GM18520 (cell line): ENCODE measurements at regions not wholly inside any gene's neighbourhood (a gene's known extent, or its start where the extent isn't known, plus 50 kb on each side); places are given as distances from the start of the nearest gene placed in this dataset.
"Not testable (repeated sequence)": the region's sequence is repeated elsewhere in the genome, so short reads cannot be mapped to it uniquely, and the experiment has no call there.

ENCODE experiments used
- ATAC-seq: cut with Tn5 transposase; IDR thresholded peaks from one replicate; pipeline ENCODE4 v1.9.1; 2021; ENCODE audit not compliant: unreplicated experiment

DNA sequence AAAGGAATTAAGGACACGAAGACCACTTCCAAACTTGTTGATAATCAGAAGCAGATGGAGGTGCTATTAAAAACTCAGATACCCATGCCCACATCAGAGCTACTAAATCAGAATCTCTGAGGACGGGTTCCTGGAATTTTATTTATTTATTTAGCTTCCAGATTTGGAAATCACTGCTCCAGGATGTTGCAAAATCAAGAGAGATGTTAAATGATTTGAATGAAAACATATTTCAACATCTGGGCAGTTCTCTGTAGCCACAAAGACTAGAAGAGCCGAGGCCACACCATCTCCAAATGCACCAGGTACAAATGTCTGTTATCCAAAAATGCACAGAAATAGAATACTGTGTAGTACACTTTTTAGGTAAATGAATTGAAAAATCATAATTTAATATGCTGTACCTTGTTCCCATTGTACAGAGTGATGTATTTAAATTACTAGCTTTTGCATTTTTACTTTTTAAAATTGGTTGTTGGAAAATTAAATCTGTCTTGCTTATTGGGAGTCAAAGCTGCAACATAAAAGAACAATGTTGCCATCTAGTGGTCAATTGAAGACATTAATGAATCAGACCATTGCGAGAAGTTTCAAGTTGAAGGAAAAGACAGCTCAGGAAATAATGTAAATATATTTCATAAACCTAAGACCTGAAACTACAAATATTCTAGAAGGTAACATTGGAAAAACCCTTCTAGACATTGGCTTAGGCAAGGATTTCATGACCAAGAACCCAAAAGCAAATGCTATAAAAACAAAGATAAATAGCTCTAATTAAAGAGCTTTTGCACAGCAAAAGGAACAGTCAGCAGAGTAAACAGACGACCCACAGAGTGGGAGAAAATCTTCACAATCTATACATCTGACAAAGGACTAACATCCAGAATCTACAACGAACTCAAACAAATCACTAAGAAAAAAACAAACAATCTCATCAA, 151.3 kb upstream of the TTC29 start:
- ATAC-seq = peak; percentile 61

DNA sequence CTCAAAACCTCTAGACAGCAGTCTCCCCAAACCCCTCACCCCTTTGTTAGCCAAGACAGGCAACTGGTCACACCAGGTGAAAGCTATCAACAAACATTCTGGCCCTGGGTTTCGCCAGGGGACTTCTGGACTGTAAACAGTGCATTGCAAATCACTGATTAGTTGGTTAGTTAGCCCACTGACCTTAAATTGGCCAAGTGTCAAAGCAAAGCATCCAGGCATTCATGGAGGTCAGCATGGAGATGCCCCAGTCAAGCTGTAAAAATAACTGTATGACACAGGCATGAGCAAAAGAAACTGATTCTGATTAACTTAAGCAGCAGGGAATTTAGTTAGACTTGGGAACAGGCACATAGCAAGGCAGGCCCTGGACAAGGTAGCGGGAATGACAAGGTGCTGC, 156.0 kb upstream of the TTC29 start:
- ATAC-seq = no peak

GRCh38 chr4:147102596-147102995, 156.9 kb upstream of the TTC29 start:
- ATAC-seq = no peak

- no peak for ATAC-seq
Observed at GRCh38 chr4:147103403-147103946, 157.8 kb upstream of the TTC29 start.

- no peak for ATAC-seq
Observed at GRCh38 chr4:147104768-147105167, 159.1 kb upstream of the TTC29 start.

- no peak for ATAC-seq
Observed at GRCh38 chr4:147108409-147108808, 162.7 kb upstream of the TTC29 start.

GRCh38 chr4:147109800-147110199, 164.1 kb upstream of the TTC29 start:
- ATAC-seq = no peak

- ATAC-seq = no peak
Observed at GRCh38 chr4:147110473-147111367, 165.1 kb upstream of the TTC29 start.

GRCh38 chr4:147112196-147112595, 166.5 kb upstream of the TTC29 start:
- not testable (repeated sequence) for ATAC-seq

- ATAC-seq = no peak
Observed at GRCh38 chr4:147117431-147117830, 171.8 kb upstream of the TTC29 start.

DNA sequence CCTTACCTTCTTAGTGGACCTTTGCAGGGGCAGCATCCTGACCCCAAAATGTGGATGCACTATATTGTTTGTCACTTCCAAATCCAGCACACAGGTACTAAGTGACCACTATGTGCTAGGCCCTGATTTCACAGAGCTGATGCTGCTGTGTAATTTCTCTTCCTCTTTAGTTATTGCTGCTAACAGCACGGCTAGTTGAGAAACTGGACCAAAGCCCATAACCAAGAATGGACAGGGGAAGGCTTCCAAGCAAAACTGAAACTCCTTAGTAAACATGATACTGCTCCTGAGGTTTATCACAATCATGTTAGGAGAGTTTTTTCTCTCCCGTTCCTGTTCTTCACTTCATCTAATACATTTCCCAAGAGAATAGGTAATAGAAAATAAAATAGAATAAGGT, 172.9 kb upstream of the TTC29 start:
- no peak for ATAC-seq

GRCh38 chr4:147122685-147123084, 177.0 kb upstream of the TTC29 start:
- ATAC-seq = no peak

DNA sequence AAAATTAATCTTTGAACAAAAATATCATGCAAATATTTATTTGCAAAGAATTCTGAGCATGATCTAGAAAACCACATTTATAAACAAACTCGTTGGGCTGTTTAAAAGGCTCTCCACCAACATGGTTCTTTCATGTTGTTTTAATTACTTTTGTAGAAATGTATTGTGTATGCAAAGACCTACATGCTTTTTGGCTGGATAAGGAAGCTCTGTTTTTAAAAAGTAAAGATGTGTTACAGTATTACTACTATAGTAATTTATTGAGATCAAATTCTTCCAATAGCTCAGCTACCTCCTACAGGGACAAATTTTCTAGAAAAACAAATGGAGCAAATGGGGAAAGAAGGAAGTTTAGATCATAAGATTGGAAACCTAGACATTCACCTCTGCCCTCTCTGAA, 177.5 kb upstream of the TTC29 start:
- no peak for ATAC-seq

- no peak for ATAC-seq
Observed at GRCh38 chr4:147128787-147129186, 183.1 kb upstream of the TTC29 start.

DNA sequence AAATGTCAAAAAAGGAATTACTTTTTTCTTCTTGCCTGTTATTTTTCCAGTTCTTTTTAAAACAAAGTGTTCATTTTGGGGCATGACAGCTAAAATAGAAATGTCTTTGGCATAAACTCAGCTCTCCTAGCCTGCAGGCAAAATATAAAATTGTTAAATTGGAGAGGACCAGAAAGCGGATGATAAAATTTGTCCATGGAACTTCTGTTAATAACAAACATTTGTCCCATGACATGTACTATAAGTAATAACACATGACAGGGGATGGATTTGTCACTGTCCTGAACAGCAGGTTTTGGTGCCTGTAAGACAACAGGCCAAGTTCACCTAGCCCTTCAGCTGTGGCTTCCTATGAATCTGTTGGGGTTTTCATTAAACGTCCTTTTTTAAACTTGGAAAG, 184.0 kb upstream of the TTC29 start:
- ATAC-seq = no peak

GRCh38 chr4:147134536-147135210, 189.0 kb upstream of the TTC29 start:
- ATAC-seq = no peak

GRCh38 chr4:147136310-147136709, 190.6 kb upstream of the TTC29 start:
- ATAC-seq = no peak

GRCh38 chr4:147136751-147137150, 191.1 kb upstream of the TTC29 start:
- no peak for ATAC-seq

- no peak for ATAC-seq
Observed at GRCh38 chr4:147137280-147137679, 191.6 kb upstream of the TTC29 start.

GRCh38 chr4:147138171-147138570, 192.5 kb upstream of the TTC29 start:
- ATAC-seq = no peak
